Neural progenitor cell (in vitro differentiated cells): ENCODE measurements at regions not wholly inside any gene's neighbourhood (a gene's known extent, or its start where the extent isn't known, plus 50 kb on each side); places are given as distances from the start of the nearest gene placed in this dataset.

Source experiments
- DNase-seq: peaks from one replicate; pipeline ENCODE4 v3.0.0-alpha.2; 2016; ENCODE audit warnings: low spot score
- H2AFZ ChIP-seq: fragments of 200-600 bp; sonication (generic); replicated peaks from 2 replicates; pipeline ENCODE4 v1.6.1; 2016; ENCODE audit warnings: antibody characterized with exemption
- H3F3A ChIP-seq: fragments of 200-600 bp; sonication (generic); 2 replicates; pipeline ENCODE4 v1.6.1; 2016; ENCODE audit warnings: antibody characterized with exemption, low read depth
- H3K27ac ChIP-seq: fragments of 200-600 bp; sonication (generic); 2 replicates; pipeline ENCODE4 v1.5.1; 2016; ENCODE audit warnings: mild to moderate bottlenecking
- H3K27me3 ChIP-seq: fragments of 200-600 bp; sonication (generic); 2 replicates; pipeline ENCODE4 v1.6.1; 2016; ENCODE audit warnings: mild to moderate bottlenecking, moderate library complexity
- H3K36me3 ChIP-seq: fragments of 200-600 bp; sonication (generic); 2 replicates; pipeline ENCODE4 v1.5.1; 2016
- H3K4me1 ChIP-seq: fragments of 200-600 bp; sonication (generic); 2 replicates; pipeline ENCODE4 v1.6.1; 2016; ENCODE audit warnings: mixed run types
- H3K4me2 ChIP-seq: fragments of 200-600 bp; sonication (generic); 2 replicates; pipeline ENCODE4 v1.6.1; 2016
- H3K4me3 ChIP-seq: fragments of 200-600 bp; sonication (generic); 2 replicates; pipeline ENCODE4 v1.5.1; 2016
- H3K79me2 ChIP-seq: fragments of 200-600 bp; sonication (generic); 2 replicates; pipeline ENCODE4 v1.6.1; 2016; ENCODE audit warnings: low read depth
- H3K9ac ChIP-seq: fragments of 200-600 bp; sonication (generic); 2 replicates; pipeline ENCODE4 v1.6.1; 2016
- H3K9me3 ChIP-seq: fragments of 200-600 bp; sonication (generic); 2 replicates; pipeline ENCODE4 v1.5.1; 2016; ENCODE audit warnings: low read depth
- H4K20me1 ChIP-seq: fragments of 200-600 bp; sonication (generic); 2 replicates; pipeline ENCODE4 v1.6.1; 2016; ENCODE audit warnings: low read depth
- H3K27ac Mint-ChIP-seq: 3 replicates; pipeline ENCODE4 v1.8.0; 2021; ENCODE audit warnings: mixed read lengths
- H3K27me3 Mint-ChIP-seq: 2 replicates; pipeline ENCODE4 v1.8.0; 2022; ENCODE audit warnings: low read depth, mild to moderate bottlenecking, inconsistent platforms, moderate library complexity, mixed read lengths; ENCODE audit not compliant: insufficient read depth
- H3K36me3 Mint-ChIP-seq: 3 replicates; pipeline ENCODE4 v1.8.0; 2021; ENCODE audit warnings: mixed read lengths
- H3K4me1 Mint-ChIP-seq: 3 replicates; pipeline ENCODE4 v1.8.0; 2021; ENCODE audit warnings: mixed read lengths
- H3K4me3 Mint-ChIP-seq: 3 replicates; pipeline ENCODE4 v1.8.0; 2021; ENCODE audit warnings: mild to moderate bottlenecking, moderate library complexity, mixed read lengths
- H3K9me3 Mint-ChIP-seq: 3 replicates; pipeline ENCODE4 v1.8.0; 2020; ENCODE audit warnings: mixed read lengths
- CTCF ChIP-seq: fragments of 200-600 bp; sonication (generic); IDR thresholded peaks from 2 replicates; pipeline ENCODE4 v1.5.1; 2017; ENCODE audit warnings: antibody characterized with exemption, mild to moderate bottlenecking
- EZH2 ChIP-seq: fragments of 200-600 bp; sonication (generic); IDR thresholded peaks from 2 replicates; pipeline ENCODE4 v1.6.1; 2017; ENCODE audit warnings: antibody characterized with exemption, mild to moderate bottlenecking, moderate library complexity
- EZH2phosphoT487 ChIP-seq: fragments of 200-600 bp; sonication (generic); IDR thresholded peaks from 2 replicates; pipeline ENCODE4 v1.6.1; 2017; ENCODE audit warnings: antibody characterized with exemption

- Mint-ChIP-seq H3K9me3 (no peaks in the 10 kb centered on the region), H3K4me3 (no peak overlapping the region), H3K27me3 (no peaks in the 10 kb centered on the region), H3K27ac (no peak overlapping the region), H3K4me1 (no peaks in the 10 kb centered on the region), H3K36me3 (no peaks in the 10 kb centered on the region)
- Histone ChIP-seq H3K4me3 (no peak overlapping the region), H3K27me3 (peaks cover 25% of the 10 kb centered on the region), H3F3A (peaks cover 3% of the 10 kb centered on the region), H3K36me3 (no peaks in the 10 kb centered on the region), H3K27ac (no peak overlapping the region), H3K4me1 (no peaks in the 10 kb centered on the region), H3K79me2 (no peaks in the 10 kb centered on the region), H3K4me2 (no peak overlapping the region), H3K9ac (no peak overlapping the region), H3K9me3 (no peaks in the 10 kb centered on the region), H2AFZ (no peak overlapping the region), H4K20me1 (no peaks in the 10 kb centered on the region)
- TF ChIP-seq CTCF (no peak), EZH2phosphoT487 (no peak)
- DNase-seq, result no peak
Measured at GRCh38 chr2:18754286-18754685, 164.9 kb upstream of the NT5C1B start.

GRCh38 chr2:18753722-18754121 lies 164.4 kb upstream of the NT5C1B start:
- Histone ChIP-seq H3K4me1 (no peaks in the 10 kb centered on the region), H3K27ac (no peak overlapping the region), H3K79me2 (no peaks in the 10 kb centered on the region), H3K27me3 (peaks cover 27% of the 10 kb centered on the region), H3F3A (peaks cover 3% of the 10 kb centered on the region), H3K4me2 (no peak overlapping the region), H3K9me3 (no peaks in the 10 kb centered on the region), H3K36me3 (no peaks in the 10 kb centered on the region), H2AFZ (no peak overlapping the region), H4K20me1 (no peaks in the 10 kb centered on the region), H3K4me3 (no peak overlapping the region), H3K9ac (no peak overlapping the region)
- Mint-ChIP-seq H3K27me3 (no peaks in the 10 kb centered on the region), H3K4me3 (no peak overlapping the region), H3K4me1 (no peaks in the 10 kb centered on the region), H3K27ac (no peak overlapping the region), H3K36me3 (no peaks in the 10 kb centered on the region), H3K9me3 (no peaks in the 10 kb centered on the region)
- no peak for TF ChIP-seq CTCF
- no peak for TF ChIP-seq EZH2
- TF ChIP-seq EZH2phosphoT487, result no peak
- no peak for DNase-seq

GRCh38 chr2:18752667-18753422 lies 163.5 kb upstream of the NT5C1B start:
- H3K27ac ChIP-seq, result no peak overlapping the region
- no peak overlapping the region for H3K9ac ChIP-seq
- DNase-seq, result no peak
- H3K4me1 ChIP-seq, result no peaks in the 10 kb centered on the region
- H3K4me3 ChIP-seq, result no peak overlapping the region
- H3K27ac Mint-ChIP-seq, result no peak overlapping the region
- no peaks in the 10 kb centered on the region for H3K79me2 ChIP-seq
- H3F3A ChIP-seq, result peaks cover 3% of the 10 kb centered on the region
- H3K4me2 ChIP-seq, result no peak overlapping the region
- no peaks in the 10 kb centered on the region for H3K4me1 Mint-ChIP-seq
- H3K4me3 Mint-ChIP-seq, result no peak overlapping the region
- H3K27me3 ChIP-seq, result peaks cover 36% of the 10 kb centered on the region
- TF ChIP-seq EZH2 (no peak), CTCF (no peak)
- no peaks in the 10 kb centered on the region for H3K36me3 Mint-ChIP-seq
- H4K20me1 ChIP-seq, result no peaks in the 10 kb centered on the region
- H2AFZ ChIP-seq, result no peak overlapping the region
- no peaks in the 10 kb centered on the region for H3K27me3 Mint-ChIP-seq
- H3K9me3 ChIP-seq, result no peaks in the 10 kb centered on the region
- no peaks in the 10 kb centered on the region for H3K9me3 Mint-ChIP-seq
- no peaks in the 10 kb centered on the region for H3K36me3 ChIP-seq
